Inflammatory macrophage (primary cell): ENCODE measurements at regions not wholly inside any gene's neighbourhood (a gene's known extent, or its start where the extent isn't known, plus 50 kb on each side); places are given as distances from the start of the nearest gene placed in this dataset.
"Not testable (repeated sequence)": the region's sequence is repeated elsewhere in the genome, so short reads cannot be mapped to it uniquely, and the experiment has no call there.

Experiments
- DNase-seq, 2 donors: peaks; one replicate each; pipeline ENCODE4 v3.0.0-alpha.2; 2020 to 2022

DNA sequence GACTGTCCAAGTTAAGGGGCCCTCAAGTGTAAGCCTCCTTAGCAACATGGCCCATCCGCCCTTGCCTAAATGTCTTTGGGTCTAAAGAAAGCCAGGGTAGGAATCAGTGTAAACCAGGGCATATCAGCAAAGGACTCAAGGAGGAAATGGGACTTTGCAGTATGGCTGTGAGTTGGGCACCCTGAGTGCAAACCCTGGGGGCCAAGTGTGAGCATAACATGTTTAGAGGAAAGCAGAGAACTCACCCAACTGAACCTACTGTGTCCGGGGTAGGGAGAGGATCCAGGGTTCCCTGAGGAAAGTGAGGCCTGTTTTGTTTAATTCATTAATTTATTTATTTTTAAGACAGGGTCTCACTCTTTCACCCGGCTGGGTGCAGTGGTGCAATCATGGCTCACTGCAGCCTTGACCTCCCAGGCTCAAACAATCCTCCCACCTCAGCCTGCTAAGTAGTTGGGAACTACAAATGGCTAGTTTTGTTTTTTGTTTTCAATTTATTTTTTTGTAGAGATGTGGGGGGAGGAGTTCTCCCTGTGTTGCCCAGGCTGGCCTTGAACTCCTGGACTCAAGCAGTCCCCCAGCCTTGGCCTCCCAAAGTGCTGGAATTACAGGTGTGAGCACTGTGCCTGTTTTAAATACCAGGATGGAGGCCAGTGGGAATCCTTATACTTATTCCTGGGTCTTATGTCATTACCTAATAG is 51.0 kb upstream of the ACTR3 start:
- no peak for DNase-seq

DNA sequence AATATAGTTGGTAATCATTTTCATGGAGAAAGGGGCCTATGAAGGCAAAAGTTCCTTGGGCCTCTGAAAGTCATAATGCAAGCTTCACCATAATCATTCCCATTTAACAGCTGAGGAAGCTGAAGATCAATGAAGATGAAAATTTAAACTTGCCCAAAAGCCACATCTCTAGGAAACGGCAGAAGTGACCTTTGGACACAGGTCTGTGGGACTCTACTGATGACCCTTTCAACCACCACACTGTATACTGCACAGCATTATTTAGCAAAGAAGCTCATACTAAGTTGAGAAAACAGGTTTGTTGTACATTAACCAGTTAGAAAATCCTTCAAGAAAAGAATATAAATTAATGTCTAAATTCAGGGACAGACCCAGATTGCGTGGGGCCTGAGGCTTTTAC is 51.6 kb upstream of the ACTR3 start:
- DNase-seq: no peak

DNA sequence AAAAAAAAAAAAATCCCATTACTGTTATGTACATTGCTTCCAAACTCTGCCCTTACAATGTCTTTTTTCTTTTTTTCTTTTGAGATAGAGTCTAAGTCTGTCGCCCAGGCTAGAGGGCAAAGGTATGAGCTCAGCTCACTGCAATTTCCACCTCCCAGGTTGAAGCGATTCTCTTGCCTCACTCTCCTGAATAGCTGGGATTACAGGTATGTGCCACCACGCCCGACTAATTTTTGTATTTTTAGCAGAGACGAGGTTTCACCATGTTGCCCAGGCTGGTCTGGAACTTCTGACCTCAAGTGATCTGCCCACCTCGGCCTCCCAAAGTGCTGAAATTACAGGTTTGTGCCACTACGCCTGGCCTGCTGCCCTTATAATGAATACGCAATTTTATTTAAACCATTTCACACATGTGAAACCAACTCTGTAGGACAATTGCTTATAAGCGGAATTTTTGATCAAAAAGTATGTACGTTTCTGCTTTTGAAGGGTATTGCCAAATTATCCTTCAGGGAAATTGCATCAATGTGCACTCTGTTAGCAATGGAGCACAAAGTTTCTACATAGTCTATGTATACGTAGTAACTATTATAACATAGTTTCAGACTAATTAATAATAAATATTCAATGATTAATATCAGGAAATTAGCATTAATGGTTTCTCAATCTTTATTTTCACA is 55.7 kb upstream of the ACTR3 start:
- peak; percentile 59 to 85 for DNase-seq

DNA sequence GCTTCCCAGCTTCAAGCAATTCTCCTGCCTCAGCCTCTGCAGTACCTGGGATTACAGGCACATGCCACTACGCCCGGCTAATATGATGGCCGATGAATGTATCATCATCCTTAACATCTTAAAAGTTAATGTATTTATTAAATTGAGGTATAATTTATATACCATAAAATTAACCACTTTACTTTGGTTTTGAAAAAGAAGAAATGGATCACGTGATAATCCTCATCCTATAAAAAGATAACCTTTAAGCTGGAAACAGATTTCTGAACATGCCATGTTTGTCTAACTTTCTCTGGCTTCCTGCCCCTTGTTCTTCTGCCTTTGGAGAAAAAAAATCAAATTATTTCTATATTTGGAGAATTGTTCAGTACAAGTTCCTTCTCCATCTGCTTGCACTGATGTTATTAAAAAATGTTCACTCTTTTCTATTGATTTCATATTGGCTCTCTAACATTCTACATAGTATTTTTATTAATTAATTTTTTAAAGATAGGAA is 57.0 kb upstream of the ACTR3 start:
- peak in 1 of 2 donors; percentile 10 for DNase-seq

DNA sequence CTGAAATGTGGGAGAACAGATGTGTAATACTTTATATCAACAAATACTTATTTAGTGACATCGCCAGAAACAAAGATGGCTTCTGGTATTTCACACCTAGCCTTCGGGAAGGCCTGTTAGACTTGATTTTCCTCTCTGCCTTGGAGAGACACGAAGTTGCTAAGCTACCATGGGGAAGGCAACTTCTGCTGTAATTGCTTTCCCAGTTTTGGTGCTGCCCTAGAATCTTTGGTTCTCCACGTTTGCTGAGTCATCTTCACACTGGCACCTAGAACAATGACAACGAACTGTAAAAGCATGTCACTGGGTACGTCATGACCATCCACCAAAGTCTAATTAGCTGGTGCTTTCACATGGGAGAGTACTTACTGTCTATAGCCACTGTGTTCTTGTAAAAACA is 58.7 kb upstream of the ACTR3 start:
- no peak for DNase-seq

DNA sequence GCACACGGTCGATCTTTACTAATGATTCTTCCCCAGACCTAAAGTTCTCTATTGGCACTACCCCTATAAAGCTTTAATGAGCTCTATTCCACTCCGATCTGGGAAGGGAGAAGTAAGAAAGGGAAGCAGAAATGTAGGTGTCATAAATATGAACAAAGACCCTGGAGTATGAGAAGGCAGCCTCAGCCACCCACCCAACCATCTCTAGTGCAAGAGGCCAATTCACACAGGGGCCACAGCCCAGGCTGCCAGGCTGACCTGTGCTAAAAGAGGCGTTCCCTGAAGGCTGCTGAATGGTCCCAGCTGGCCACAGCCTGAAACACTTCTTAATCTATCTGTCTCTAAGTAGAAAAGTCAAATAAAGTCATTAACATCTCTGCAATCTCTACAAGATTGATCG is 60.1 kb upstream of the ACTR3 start:
- peak; percentile 57 to 77 for DNase-seq

DNA sequence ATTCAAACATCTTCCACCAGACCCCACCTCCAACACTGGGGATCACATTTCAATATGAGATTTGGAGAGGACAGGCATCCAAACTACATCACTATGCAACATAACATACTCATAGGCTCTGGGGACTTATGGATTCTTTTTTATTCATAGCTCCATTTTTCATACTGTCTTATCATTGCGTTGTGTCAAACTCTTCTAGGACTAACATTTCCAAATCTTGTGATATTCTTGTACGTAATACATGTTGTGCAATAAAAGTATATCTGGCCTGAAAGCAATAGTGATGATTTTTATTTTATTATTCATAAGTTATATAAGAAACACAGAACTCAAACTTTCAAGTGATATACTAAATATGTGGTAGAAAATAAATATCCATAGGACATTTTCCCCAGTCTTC is 60.6 kb upstream of the ACTR3 start:
- DNase-seq: peak in 1 of 2 donors; percentile 24

DNA sequence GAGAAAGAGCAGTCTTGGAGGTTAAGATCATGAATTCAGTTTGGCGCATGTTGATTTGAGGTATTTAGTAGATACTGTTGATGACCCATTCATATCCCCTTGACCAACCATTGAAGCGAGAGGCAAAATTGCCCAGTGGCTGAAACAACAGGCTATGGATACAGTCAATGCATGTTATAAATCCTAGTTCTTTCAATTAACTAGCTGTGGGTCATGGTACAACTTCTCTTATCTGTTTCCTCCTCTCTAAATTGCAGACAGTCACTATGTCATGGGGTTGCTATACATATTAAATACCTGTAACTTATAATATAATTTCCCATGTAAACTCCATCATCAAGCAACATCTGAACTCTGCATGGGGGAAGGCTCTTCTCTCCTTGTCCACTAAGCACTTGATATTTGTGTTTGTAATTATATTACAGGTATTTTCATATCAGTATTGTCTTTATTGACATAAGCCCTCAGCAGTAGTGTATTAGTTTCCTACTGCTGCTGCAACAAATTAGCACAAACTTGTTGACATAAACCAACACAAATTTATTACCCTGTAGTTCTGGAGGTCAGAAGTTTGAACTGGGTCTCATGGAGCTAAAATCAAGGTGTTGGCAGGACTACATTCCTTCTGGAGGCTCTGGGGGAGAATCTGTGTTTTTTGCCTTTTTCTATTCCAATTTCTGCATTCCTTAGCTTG is 61.7 kb upstream of the ACTR3 start:
- DNase-seq: no peak

DNA sequence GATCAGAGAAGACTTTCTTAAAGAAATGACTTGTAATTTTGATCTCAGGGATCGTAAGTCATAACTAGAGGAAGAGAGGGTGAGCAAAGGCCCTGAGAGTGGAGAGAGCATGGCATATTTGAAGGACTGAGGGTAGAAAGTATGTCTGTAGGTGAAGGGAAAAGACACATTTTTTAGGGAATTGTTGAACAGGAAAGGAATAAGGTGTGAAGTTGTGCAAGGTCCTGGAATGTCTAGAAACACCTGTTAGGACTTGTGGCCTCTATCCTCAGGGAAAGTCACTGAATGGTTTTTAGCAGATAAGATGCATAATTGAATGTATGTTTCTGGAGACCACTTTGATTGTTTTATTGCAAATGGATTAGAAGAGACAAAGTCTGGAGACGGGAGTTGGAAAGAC is 62.5 kb upstream of the ACTR3 start:
- DNase-seq: no peak

DNA sequence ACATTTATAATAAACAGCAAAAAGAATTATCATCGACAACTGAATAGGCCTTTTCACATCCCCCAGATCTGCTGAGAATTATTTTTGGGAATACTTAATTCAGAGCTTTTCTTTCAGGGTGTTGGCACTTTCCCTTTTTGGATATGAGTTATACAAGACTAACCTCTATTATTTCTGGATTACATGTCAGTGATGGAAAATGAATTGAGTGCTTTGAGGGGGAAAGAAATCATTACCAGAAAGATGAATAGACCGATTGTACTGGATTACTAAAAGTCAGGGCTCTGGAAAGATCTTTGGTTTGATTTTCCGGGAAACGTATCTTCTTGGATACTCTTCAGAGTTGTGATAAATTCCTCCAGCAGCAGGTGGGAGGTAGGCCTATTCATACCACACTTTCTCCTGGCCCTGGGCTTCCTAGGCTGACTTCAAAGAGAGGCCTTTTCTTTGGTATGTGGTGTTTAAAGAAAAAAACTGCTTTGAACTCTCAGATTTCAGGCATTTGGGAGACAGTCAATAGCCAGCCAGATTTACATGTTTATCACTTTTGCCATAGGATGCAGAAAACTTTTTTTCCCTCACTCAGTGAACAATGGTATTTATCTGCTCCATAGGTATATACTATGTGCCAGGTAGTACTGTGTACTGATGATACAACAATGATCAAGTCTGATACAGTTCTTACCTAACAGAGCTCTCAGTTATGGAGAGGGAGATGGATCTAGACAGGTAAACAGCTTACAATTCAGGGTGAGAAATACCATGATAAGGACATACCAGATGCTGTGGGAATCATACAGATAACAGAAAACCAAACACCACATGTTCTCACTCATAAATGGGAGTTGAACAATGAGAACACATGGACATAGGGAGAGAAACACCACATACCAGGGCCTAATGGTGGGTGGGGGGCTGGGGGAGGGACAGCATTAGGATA is 63.3 kb upstream of the ACTR3 start:
- no peak for DNase-seq

DNA sequence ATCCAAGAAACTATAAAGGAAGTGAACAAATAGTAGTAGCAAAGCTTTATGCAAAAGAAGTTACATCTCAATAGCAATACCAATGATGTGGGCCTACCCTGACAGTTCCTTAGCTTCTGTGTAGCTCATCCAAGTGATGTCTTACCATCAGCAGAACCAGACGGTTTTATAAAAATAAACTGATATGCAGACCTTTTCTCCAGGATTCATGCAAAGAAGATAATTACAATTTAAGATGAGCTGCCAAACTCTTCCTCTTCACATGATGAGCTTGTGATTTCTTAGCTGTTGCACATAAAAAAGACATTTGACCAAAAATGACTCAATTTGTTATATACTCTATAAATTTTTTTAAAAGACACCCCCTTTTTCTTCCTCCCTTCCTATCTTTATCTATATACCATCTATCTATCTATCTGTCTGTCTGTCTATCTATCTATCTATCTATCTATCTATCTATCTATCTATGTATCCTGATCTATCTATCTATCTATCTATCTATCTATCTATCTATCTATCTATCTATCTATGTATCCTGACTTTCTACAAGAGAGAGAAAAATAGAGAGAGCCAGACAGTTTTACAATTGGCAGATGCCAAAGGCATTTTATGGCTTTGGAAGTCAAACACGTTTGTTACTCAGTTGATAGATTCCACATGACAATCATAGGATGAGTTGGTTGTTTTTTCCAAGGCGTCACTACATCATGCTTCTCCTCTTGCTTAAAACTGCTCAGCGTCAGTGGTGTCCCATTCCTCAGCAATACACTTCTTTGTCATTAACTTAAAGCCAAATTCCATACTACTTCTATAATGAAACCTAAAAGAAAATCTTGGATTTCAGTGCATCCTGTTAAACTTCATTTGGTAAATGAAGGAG is 65.9 kb upstream of the ACTR3 start:
- no peak for DNase-seq

DNA sequence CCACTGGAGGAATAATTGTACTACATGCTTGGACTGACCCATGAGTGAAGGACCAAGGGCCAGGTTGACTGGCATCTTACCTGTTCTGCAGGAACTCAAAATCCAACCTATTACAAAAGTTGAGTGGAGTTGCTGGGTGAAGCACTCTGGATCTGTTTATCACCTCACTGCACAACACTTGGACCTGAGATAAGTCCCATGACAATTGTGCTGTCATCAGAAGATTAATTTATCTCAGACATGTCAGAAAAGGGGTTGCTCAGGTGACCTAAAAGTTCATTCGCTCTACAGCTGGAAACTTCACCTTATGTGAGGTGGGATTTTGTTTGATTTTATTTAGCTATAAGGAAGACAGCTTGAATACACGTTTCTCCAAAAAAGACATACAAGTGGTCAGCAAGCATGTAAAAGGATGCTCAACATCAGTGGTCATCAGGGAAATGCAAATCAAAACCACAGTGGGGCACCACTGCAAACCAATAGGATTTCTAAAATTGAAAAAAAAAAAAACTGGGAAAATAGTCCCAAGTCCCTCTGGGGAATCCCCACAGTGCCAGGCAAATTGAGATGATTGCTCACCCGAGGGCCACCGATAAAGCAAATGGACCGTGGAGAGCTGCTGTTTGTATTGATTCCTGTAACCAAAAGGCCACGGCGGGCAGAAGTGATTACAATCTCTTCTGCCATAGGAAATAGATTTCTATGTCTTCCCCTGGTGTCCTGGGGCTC is 65.8 kb upstream of the SLC35F5 start:
- no peak for DNase-seq

DNA sequence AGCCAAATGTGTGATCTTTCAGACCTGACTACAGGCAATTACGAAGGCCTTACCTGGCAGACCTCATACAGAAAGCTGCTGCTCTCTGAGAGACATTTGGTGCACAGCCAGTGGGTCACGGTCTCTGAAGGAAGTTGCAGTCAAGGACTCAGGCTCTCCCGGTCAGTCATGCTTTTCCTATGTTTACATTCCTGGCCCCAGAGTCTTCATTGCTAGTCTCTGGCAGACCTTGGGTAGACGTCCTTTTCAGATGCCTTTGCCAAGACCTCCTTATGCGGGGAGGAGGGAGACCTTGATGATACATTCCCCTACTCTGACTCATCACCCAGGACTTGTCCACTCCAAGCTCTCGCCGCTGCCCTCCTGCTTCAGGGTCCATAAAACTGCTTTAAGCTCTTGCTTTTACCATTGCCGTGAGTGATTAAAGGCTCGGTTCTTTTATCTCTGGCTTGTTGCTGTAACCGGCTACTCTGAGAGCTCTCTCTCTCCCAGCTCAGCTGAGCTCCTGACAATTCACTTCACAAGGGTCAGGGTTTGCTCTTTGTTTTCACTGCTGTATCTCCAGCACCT is 62.0 kb upstream of the SLC35F5 start:
- DNase-seq: no peak

DNA sequence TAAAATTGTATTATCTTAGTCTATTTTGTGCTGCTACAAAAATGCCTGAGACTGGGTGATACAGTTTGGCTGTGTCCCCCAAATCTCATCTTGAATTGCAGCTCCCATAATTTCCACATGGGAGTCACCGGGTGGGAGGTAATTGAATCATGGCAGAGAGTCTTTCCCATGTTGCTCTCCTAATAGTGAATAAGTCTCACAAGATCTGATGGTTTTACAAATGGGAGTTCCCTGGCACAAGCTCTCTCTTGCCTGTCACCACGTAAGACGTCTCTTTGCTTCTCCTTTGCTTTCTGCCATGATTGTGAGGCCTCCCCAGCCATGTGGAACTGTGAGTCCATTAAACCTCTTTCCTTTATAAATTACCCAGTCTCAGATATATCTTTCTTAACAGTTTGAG is 57.0 kb upstream of the SLC35F5 start:
- not testable (repeated sequence) for DNase-seq

DNA sequence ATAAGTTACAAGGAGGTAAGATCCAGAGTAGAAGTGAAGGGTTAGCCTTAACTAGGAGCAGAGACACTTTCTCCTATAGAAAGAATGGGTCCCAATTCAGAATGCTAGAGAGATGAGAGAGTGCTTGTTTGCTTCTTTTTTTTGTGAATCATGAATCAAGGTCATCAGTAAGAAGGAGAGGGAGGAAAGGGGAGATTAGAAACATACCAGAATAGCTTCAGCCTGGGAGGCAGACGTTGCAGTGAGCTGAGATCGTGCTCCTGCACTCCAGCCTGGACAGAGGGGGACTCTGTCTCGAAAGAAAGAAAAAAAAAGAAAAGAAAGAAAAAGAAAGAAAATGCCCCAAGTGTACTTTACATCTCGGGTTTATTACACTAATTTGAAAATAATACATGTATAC is 55.8 kb upstream of the SLC35F5 start:
- no peak for DNase-seq

DNA sequence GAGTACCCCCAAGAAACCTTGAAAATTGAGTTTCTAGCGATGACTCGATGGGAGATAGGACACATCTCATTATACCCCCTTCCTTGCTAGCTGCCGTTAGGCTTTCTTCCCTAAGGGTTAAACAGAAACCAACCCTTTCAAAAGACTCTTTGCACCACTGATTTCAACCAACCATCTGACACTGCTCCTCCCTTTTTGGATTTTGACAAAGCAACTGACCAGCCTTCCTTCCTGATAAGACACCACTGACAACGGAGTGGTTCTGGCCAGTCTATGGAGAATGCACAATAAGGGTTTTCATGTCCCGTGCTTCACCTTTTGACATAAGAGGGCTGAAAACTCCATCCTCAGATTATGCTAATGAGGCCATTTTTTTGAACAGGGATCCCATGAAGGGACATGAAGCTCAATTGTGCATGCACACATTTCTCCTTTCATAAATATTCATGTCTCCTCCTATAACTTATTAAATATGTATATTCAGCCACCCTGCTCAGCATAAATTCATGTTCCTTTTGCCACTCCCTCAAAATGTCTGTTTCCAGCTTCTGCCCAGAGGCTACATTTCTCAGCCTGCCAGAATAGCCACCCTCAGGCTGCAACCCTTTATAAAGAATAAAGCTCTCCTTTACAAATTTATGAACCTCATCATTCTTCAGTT is 52.8 kb upstream of the SLC35F5 start:
- no peak for DNase-seq

DNA sequence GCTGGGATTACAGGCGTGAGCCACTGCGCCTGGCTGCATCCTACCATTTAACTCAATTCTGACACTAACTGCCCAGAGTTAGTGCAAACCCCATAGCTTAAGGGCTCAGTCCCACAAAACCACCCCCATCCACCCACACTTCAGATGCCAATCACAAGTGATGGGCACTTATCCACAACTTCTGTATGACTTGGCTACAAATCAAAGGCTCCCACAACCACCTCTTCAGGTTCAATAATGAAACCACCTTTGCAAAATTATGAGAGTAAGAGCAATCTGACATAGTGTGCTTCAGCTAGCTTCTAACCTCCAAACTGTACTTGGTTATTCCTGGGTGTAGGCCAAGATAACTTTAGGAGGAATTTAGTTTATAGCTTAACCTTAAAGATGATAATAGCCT is 51.3 kb upstream of the SLC35F5 start:
- DNase-seq: no peak

DNA sequence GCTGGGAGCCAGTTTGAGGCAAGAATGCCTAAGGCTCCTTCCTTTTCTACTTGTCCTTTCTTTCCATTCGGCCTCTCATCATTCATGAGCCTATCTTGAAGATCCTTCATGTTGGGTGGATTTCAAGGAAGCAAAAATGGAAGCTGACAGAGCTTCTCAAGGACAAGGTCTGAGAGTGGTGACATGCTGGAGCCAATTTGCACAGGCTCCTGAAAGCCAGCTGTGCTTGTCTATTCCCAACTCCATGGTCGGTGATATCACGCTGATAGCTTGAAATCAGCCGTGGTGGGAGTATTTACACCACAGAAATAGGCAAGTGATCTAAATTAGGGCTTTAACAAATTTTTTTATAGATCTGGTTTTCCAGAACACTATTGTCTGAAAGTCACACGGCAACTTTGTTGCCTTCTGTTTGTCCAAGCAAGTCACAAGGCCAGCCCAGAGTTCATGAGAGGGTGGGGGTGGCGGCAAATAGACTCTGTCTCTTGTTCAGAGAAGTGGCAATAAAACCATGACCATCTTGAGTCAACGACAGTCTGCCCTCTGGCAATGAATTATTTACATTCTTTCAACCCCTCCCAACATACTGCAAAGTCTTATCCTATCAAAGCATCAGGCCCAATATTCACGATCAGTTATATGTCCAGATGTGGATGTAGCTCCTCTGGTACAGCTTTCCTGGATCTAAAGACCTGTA is 49.9 kb upstream of the SLC35F5 start:
- DNase-seq: no peak
